WI38 (cell line): ENCODE measurements at regions not wholly inside any gene's neighbourhood (a gene's known extent, or its start where the extent isn't known, plus 50 kb on each side); places are given as distances from the start of the nearest gene placed in this dataset.

Experiments
- H3K4me3 ChIP-seq: 2 replicates; pipeline ENCODE4 v1.5.1; 2011; ENCODE audit warnings: low read depth, mild to moderate bottlenecking, control low read depth, low read length
- TF ChIP-seq, protein P1 (sequence below): IDR thresholded peaks from 2 replicates; pipeline ENCODE4 v1.5.1; 2012; ENCODE audit warnings: low read depth, mild to moderate bottlenecking, control low read depth, low read length

- TF ChIP-seq, protein P1, sequence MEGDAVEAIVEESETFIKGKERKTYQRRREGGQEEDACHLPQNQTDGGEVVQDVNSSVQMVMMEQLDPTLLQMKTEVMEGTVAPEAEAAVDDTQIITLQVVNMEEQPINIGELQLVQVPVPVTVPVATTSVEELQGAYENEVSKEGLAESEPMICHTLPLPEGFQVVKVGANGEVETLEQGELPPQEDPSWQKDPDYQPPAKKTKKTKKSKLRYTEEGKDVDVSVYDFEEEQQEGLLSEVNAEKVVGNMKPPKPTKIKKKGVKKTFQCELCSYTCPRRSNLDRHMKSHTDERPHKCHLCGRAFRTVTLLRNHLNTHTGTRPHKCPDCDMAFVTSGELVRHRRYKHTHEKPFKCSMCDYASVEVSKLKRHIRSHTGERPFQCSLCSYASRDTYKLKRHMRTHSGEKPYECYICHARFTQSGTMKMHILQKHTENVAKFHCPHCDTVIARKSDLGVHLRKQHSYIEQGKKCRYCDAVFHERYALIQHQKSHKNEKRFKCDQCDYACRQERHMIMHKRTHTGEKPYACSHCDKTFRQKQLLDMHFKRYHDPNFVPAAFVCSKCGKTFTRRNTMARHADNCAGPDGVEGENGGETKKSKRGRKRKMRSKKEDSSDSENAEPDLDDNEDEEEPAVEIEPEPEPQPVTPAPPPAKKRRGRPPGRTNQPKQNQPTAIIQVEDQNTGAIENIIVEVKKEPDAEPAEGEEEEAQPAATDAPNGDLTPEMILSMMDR, result no peak
Observed at GRCh38 chr6:78059171-78059570, 406.3 kb downstream of the MEI4 start.

DNA sequence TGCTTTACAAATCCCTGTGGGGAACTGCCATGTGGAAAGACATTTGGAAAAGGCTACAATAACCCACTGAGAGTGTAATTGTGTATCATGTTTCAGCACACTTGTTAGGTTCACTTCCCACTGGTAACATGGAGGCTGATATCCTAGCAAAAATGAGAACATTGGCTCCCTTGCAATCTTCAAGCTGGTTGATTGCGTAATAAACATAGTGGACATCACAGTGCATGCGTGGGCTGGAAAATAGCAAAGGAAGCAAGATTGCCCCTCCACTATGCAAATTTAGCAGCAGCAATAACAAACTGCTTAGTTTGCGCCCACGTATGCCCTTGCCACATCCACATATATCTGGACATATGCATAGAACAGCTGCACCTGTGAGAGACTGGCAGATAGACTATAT, 410.2 kb downstream of the MEI4 start:
- TF ChIP-seq, protein P1, result no peak

More at GRCh38 chr6:78059171-78059570, 406.3 kb downstream of the MEI4 start:
- no peak overlapping the region for H3K4me3 ChIP-seq

GRCh38 chr6:78076371-78076770, 423.5 kb downstream of the MEI4 start:
- H3K4me3 ChIP-seq, result no peak overlapping the region
- TF ChIP-seq, protein P1, result no peak

More for the DNA sequence above, 410.2 kb downstream of the MEI4 start:
- H3K4me3 ChIP-seq, result no peak overlapping the region

DNA sequence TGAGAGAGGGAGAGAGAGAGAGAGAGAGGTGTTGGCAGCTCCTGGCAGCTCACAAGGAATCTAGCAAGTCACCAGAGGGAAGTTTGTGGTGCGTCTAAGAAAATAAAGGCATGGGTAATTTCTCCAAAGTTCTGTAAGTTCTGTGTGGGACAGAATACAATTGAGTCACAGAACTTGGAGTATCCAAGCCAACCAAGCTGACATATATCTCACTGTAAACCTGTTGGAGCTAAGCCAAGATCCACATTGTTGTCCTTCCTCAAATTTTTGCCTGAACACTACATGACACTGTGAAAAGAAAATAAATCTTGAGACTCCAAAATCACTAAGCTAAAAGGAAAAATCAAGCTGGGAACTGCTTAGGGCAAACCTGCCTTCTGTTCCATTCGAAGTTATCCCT, 436.7 kb downstream of the MEI4 start:
- TF ChIP-seq, protein P1, result no peak
- H3K4me3 ChIP-seq, result no peak overlapping the region

DNA sequence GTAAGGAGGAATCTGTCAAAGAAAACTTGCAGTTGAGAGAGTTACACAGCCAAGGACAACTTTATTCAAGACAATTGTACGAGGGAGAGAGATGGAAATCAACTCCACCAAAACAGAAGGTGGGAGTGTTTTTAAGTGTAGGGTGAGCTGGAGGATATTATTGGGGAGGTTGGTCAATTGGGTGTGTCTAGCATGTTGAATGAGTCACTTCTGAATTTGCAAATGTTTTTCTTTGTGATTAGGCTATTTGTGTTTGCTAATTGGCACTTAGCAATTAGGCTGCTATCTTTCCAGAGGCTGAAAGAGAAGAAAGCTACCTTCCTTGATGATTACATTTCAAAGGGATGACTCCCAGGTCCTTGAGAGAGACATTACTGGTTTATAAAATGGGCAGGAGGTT, 441.1 kb downstream of the MEI4 start:
- TF ChIP-seq, protein P1, result no peak

DNA sequence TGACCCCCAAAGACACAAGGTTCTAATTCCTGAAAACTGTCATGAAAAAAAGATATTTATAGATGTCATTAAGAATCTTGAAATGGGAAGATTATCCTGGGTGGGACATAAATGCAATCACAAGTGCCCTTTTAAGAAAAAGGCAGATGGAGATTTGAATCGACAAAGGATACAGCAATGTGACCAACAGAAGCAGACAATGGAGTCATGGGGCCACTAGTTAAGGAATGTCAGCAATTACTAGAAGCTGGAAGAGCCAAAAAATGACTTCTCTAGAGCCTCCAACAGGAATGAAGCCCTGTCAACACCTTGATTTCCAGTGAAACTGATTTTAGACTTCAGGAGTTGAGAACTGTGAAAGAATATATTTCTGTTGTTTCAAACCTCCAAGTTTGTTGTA, 448.5 kb downstream of the MEI4 start:
- no peak overlapping the region for H3K4me3 ChIP-seq
- TF ChIP-seq, protein P1, result no peak

More for the DNA sequence above, 441.1 kb downstream of the MEI4 start:
- no peak overlapping the region for H3K4me3 ChIP-seq

- H3K4me3 ChIP-seq, result no peak overlapping the region
- TF ChIP-seq, protein P1, result no peak
Observed at GRCh38 chr6:78110641-78111040, 457.8 kb downstream of the MEI4 start.
